A673 (cell line): ENCODE measurements at regions not wholly inside any gene's neighbourhood (a gene's known extent, or its start where the extent isn't known, plus 50 kb on each side); places are given as distances from the start of the nearest gene placed in this dataset.

Experiments used
- CTCF ChIP-seq: fragments of 300-800, 200-600 bp; sonication (generic); conservative IDR thresholded peaks from 2 replicates; pipeline ENCODE4 v1.5.1; 2017; ENCODE audit warnings: low read depth, mild to moderate bottlenecking, antibody characterized with exemption, low read length, moderate library complexity, mixed read lengths
- EZH2 ChIP-seq: fragments of 200-600 bp; sonication (generic); IDR thresholded peaks from 2 replicates; pipeline ENCODE4 v1.6.1; 2017; ENCODE audit warnings: borderline replicate concordance, low read depth, mild to moderate bottlenecking, mixed read lengths, antibody characterized with exemption, low read length; ENCODE audit not compliant: poor library complexity, severe bottlenecking

GRCh38 chr6:94899191-94899590, 678.1 kb upstream of the MANEA start:
- TF ChIP-seq CTCF (no peak), EZH2 (no peak)
